Skin of body (tissue), 1 donor: ENCODE measurements at regions not wholly inside any gene's neighbourhood (a gene's known extent, or its start where the extent isn't known, plus 50 kb on each side); places are given as distances from the start of the nearest gene placed in this dataset.

ENCODE experiments used
- DNase-seq: peaks from one replicate; lab custom pipeline; 2025; lab: John Stamatoyannopoulos, UW

GRCh38 chr9:130755377-130756007 is 61.9 kb downstream of the EXOSC2 start:
- no peak for DNase-seq

- DNase-seq: no peak
Observed at GRCh38 chr9:130756037-130756436, 62.5 kb downstream of the EXOSC2 start.

- no peak for DNase-seq
Observed at GRCh38 chr9:130756455-130757152, 63.0 kb downstream of the EXOSC2 start.

- DNase-seq: no peak
Observed at GRCh38 chr9:130759738-130760137, 66.2 kb downstream of the EXOSC2 start.

- DNase-seq: no peak
Observed at GRCh38 chr9:130763331-130764171, 70.0 kb downstream of the EXOSC2 start.

GRCh38 chr9:130765137-130766020 is 69.7 kb upstream of the ABL1 start:
- no peak for DNase-seq

- DNase-seq: no peak
Observed at GRCh38 chr9:130766021-130766926, 68.8 kb upstream of the ABL1 start.

GRCh38 chr9:130766927-130767307 is 68.1 kb upstream of the ABL1 start:
- no peak for DNase-seq

- DNase-seq: no peak
Observed at GRCh38 chr9:130768265-130768664, 66.8 kb upstream of the ABL1 start.

GRCh38 chr9:130768891-130769403 is 66.1 kb upstream of the ABL1 start:
- no peak for DNase-seq

- DNase-seq: no peak
Observed at GRCh38 chr9:130770093-130770492, 65.0 kb upstream of the ABL1 start.

- DNase-seq: peak; percentile 79
Observed at GRCh38 chr9:130770679-130771442, 64.2 kb upstream of the ABL1 start.

GRCh38 chr9:130772185-130772584 is 62.9 kb upstream of the ABL1 start:
- no peak for DNase-seq

GRCh38 chr9:130774183-130774582 is 60.9 kb upstream of the ABL1 start:
- no peak for DNase-seq

GRCh38 chr9:130775336-130775991 is 59.6 kb upstream of the ABL1 start:
- DNase-seq: no peak

GRCh38 chr9:130779153-130779855 is 55.8 kb upstream of the ABL1 start:
- no peak for DNase-seq

- peak; percentile 81 for DNase-seq
Observed at GRCh38 chr9:130780415-130780814, 54.6 kb upstream of the ABL1 start.

GRCh38 chr9:130780865-130781504 is 54.1 kb upstream of the ABL1 start:
- DNase-seq: peak; percentile 96
